ENCODE measurements at regions not wholly inside any gene's neighbourhood (a gene's known extent, or its start where the extent isn't known, plus 50 kb on each side); places are given as distances from the start of the nearest gene placed in this dataset.

GRCh38 chr2:49369650-49370049 is 215.3 kb upstream of the FSHR start:
- H3K4me3 ChIP-seq (ENCODE audit: low read depth, low read length) = no peak overlapping the region
- DNase-seq (ENCODE audit: low read depth) = no peak
- no peak for TF ChIP-seq CTCF (IDR thresholded peaks at IDR 0.05; ENCODE audit: insufficient read depth, low read length)

GRCh38 chr2:49369101-49369500 is 214.8 kb upstream of the FSHR start:
- no peak for TF ChIP-seq CTCF (IDR thresholded peaks at IDR 0.05; ENCODE audit: insufficient read depth, low read length)
- DNase-seq (ENCODE audit: low read depth) = no peak
- H3K4me3 ChIP-seq (ENCODE audit: low read depth, low read length) = no peak overlapping the region

GRCh38 chr2:49367003-49367402 is 212.7 kb upstream of the FSHR start:
- TF ChIP-seq CTCF (IDR thresholded peaks at IDR 0.05; ENCODE audit: insufficient read depth, low read length) = no peak
- H3K4me3 ChIP-seq (ENCODE audit: low read depth, low read length) = no peak overlapping the region
- DNase-seq (ENCODE audit: low read depth) = no peak

GRCh38 chr2:49360407-49360767 is 206.1 kb upstream of the FSHR start:
- no peak for DNase-seq (ENCODE audit: low read depth)
- H3K4me3 ChIP-seq (ENCODE audit: low read depth, low read length) = no peak overlapping the region
- no peak for TF ChIP-seq CTCF (IDR thresholded peaks at IDR 0.05; ENCODE audit: insufficient read depth, low read length)

GRCh38 chr2:49359721-49360406 is 205.5 kb upstream of the FSHR start:
- no peak overlapping the region for H3K4me3 ChIP-seq (ENCODE audit: low read depth, low read length)
- DNase-seq (ENCODE audit: low read depth) = no peak
- no peak for TF ChIP-seq CTCF (IDR thresholded peaks at IDR 0.05; ENCODE audit: insufficient read depth, low read length)

GRCh38 chr2:49355611-49356010 is 201.3 kb upstream of the FSHR start:
- DNase-seq (ENCODE audit: low read depth) = no peak
- no peak for TF ChIP-seq CTCF (IDR thresholded peaks at IDR 0.05; ENCODE audit: insufficient read depth, low read length)
- no peak overlapping the region for H3K4me3 ChIP-seq (ENCODE audit: low read depth, low read length)

GRCh38 chr2:49351560-49351959 is 197.2 kb upstream of the FSHR start:
- no peak for TF ChIP-seq CTCF (IDR thresholded peaks at IDR 0.05; ENCODE audit: insufficient read depth, low read length)
- no peak for DNase-seq (ENCODE audit: low read depth)
- no peak overlapping the region for H3K4me3 ChIP-seq (ENCODE audit: low read depth, low read length)

Measured in fibroblast of the aortic adventitia (primary cell).